Thoracic aorta (tissue), 2 donors: ENCODE measurements at regions not wholly inside any gene's neighbourhood (a gene's known extent, or its start where the extent isn't known, plus 50 kb on each side); places are given as distances from the start of the nearest gene placed in this dataset.
"Not testable (repeated sequence)": the region's sequence is repeated elsewhere in the genome, so short reads cannot be mapped to it uniquely, and the experiment has no call there.

Source experiments
- ATAC-seq: fragments of 150-250 bp; one replicate; pipeline ENCODE4 v1.8.0; 2017; ENCODE audit warnings: low read depth; ENCODE audit not compliant: insufficient number of reproducible peaks, low FRiP score
- DNase-seq: peaks from one replicate; pipeline ENCODE4 v3.0.0-alpha.2; 2020; ENCODE audit warnings: low spot score
- H3K27ac ChIP-seq, 2 donors: fragments of 200-600 bp; sonication (generic); 1 replicate in 1 of 2; 2 replicates in 1 of 2; pipeline ENCODE4 v1.5.1; 2016; ENCODE audit warnings: mild to moderate bottlenecking in 2 of 2, moderate library complexity in 2 of 2
- H3K27me3 ChIP-seq: fragments of 200-600 bp; sonication (generic); replicated peaks from 2 replicates; pipeline ENCODE4 v1.6.0; 2016; ENCODE audit warnings: mild to moderate bottlenecking; ENCODE audit not compliant: insufficient read depth
- H3K36me3 ChIP-seq: fragments of 200-600 bp; sonication (generic); one replicate; pipeline ENCODE4 v1.5.1; 2016
- H3K4me1 ChIP-seq, 2 donors: fragments of 200-600 bp; sonication (generic); 1 replicate in 1 of 2; 2 replicates in 1 of 2; pipeline versions ENCODE4 v1.5.1 to v1.6.0; 2016; ENCODE audit warnings: low read depth in 2 of 2, mild to moderate bottlenecking in 1 of 2; ENCODE audit not compliant: control insufficient read depth in 1 of 2
- H3K4me3 ChIP-seq: fragments of 200-600 bp; sonication (generic); 2 replicates; pipeline ENCODE4 v1.5.1; 2016; ENCODE audit warnings: mild to moderate bottlenecking
- H3K9me3 ChIP-seq: fragments of 200-600 bp; sonication (generic); 2 replicates; pipeline ENCODE4 v1.5.1; 2016
- CTCF ChIP-seq: fragments of 200-600 bp; sonication (generic); IDR thresholded peaks from one replicate; pipeline ENCODE4 v1.5.1; 2019; ENCODE audit warnings: antibody characterized with exemption

DNA sequence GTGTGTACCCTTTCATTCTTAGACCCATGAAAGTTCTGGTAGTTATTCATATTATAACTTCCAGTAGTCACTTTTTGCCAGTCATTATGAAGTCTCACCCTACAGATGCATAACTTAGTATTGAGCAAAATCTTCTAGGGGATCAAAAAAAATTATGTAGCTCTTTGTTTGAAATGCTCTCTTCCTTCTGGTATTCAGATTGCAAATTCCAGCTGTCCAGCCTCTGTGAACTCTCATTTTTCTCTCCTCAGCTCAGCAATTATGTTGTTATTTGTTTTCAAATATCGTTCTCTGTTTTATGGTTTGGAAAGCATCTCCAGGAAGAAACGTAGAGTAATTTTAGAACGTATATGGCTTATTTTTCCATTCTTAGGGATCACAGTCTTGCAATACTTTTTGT is 442.5 kb downstream of the SEMA3D start:
- Histone ChIP-seq H3K27ac (no peak overlapping the region), H3K36me3 (no peaks in the 10 kb centered on the region), H3K4me3 (no peak overlapping the region), H3K9me3 (no peaks in the 10 kb centered on the region), H3K27me3 (no peaks in the 10 kb centered on the region), H3K4me1 (peaks cover 0 to 10% of the 10 kb centered on the region in 2 donors)
- no peak for DNase-seq
- TF ChIP-seq CTCF, result no peak
- no peak for ATAC-seq

DNA sequence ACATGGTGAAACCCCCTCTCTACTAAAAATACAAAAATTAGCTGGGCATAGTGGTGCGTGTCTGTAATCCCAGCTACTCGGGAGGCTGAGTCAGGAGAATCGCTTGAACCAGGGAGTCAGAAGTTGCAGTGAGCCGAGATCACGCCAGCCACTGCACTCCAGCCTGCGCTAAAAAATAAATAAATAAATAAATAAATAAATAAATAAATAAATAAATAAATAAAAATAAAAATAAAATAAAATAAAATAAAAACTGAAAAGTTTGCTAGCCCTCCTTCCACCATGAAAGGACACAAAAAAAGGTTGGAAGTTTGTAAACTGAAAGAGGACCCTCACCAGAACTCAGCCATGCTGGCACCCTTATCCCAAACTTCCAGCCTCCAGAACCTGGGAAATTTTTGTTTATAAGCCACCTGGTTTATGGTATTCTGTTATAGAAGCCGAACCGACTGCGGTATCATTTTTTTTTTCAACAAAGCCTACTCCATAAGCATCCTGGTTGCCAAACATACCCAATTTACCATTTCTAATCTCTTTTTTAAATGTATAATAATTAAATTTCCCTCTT is 448.2 kb downstream of the SEMA3D start:
- DNase-seq, result no peak
- no peak overlapping the region for H3K27ac ChIP-seq
- H3K4me3 ChIP-seq, result no peak overlapping the region
- TF ChIP-seq CTCF, result no peak
- H3K36me3 ChIP-seq, result no peaks in the 10 kb centered on the region
- no peaks in the 10 kb centered on the region for H3K27me3 ChIP-seq
- H3K9me3 ChIP-seq, result no peaks in the 10 kb centered on the region
- no peak for ATAC-seq
- peaks cover 0 to 12% of the 10 kb centered on the region in 2 donors for H3K4me1 ChIP-seq

- TF ChIP-seq CTCF, result no peak
- Histone ChIP-seq H3K4me1 (peaks cover 0 to 12% of the 10 kb centered on the region in 2 donors), H3K27ac (no peak overlapping the region), H3K9me3 (no peaks in the 10 kb centered on the region), H3K36me3 (no peaks in the 10 kb centered on the region), H3K27me3 (no peaks in the 10 kb centered on the region), H3K4me3 (no peak overlapping the region)
- no peak for ATAC-seq
- no peak for DNase-seq
Measured at GRCh38 chr7:84735677-84736076, 451.2 kb downstream of the SEMA3D start.

DNA sequence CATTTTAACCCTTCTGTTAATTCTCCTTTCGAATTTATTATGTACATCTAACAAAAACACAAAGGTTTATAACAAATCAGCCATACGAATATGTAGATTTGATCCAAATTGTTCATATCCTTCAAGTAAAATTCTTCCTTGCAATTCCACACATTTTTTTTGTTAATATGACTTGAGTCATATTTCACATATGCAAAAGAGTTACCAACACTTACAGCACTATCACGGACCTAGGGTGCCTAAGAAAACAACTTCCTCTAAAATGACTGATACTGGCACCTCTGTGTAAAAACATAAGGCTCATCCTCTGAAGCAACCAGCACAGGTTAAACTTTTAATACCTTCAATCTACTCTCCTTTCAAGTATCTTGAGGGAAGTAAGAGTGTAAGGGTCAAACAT is 451.8 kb downstream of the SEMA3D start:
- Histone ChIP-seq H3K4me1 (peaks cover 0 to 12% of the 10 kb centered on the region in 2 donors), H3K27ac (no peak overlapping the region), H3K27me3 (no peaks in the 10 kb centered on the region), H3K36me3 (no peaks in the 10 kb centered on the region), H3K4me3 (no peak overlapping the region), H3K9me3 (no peaks in the 10 kb centered on the region)
- ATAC-seq (no peak), DNase-seq (no peak)
- TF ChIP-seq CTCF, result no peak

GRCh38 chr7:84733976-84734375 is 452.9 kb downstream of the SEMA3D start:
- not testable (repeated sequence) for H3K4me3 ChIP-seq, H3K27ac ChIP-seq, H3K9me3 ChIP-seq, ATAC-seq, H3K27me3 ChIP-seq, H3K36me3 ChIP-seq, DNase-seq
- H3K4me1 ChIP-seq, result peaks cover 0 to 12% of the 10 kb centered on the region in 2 donors

DNA sequence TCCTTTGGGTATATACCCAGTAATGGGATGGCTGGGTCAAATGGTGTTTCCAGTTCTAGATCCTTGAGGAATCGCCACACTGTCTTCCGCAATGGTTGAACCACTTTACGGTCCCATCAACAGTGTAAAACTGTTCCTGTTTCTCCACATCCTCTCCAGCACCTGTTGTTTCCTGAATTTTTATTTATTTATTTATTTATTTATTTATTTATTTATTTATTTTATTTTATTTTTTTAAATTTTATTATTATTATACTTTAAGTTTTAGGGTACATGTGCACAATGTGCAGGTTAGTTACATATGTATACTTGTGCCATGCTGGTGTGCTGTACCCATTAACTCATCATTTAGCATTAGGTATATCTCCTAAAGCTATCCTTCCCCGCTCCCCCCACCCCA is 456.0 kb downstream of the SEMA3D start:
- not testable (repeated sequence) for DNase-seq, H3K27ac ChIP-seq, H3K4me1 ChIP-seq, H3K36me3 ChIP-seq, H3K27me3 ChIP-seq, ATAC-seq, H3K9me3 ChIP-seq, H3K4me3 ChIP-seq
